OCI-LY3 (cell line): ENCODE measurements at regions not wholly inside any gene's neighbourhood (a gene's known extent, or its start where the extent isn't known, plus 50 kb on each side); places are given as distances from the start of the nearest gene placed in this dataset.

Experiments
- H2AFZ ChIP-seq: fragments of 200-600, 300-600 bp; shearing (Covaris generic); 2 replicates; pipeline ENCODE4 v1.6.0; 2014; ENCODE audit warnings: antibody characterized with exemption, low read depth, low read length
- H3K27ac ChIP-seq: fragments of 200-600, 300-600 bp; sonication (generic); 2 replicates; pipeline ENCODE4 v1.5.1; 2014; ENCODE audit warnings: mild to moderate bottlenecking, low read length, moderate library complexity, mixed read lengths
- H3K27me3 ChIP-seq: fragments of 200-600, 300-600 bp; sonication (generic); 2 replicates; pipeline ENCODE4 v1.6.1; 2014; ENCODE audit warnings: low read depth, low read length, mixed read lengths
- H3K36me3 ChIP-seq: fragments of 200-600, 300-600 bp; sonication (generic); replicated peaks from 2 replicates; pipeline ENCODE3; 2014; ENCODE audit warnings: low read depth, low read length, mixed read lengths
- H3K4me1 ChIP-seq: fragments of 300-600, 200-600 bp; sonication (generic); 2 replicates; pipeline ENCODE4 v1.6.1; 2014; ENCODE audit warnings: low read length, mixed read lengths
- H3K4me2 ChIP-seq: fragments of 200-600, 300-600 bp; sonication (generic); 2 replicates; pipeline ENCODE4 v1.6.1; 2014; ENCODE audit warnings: low read length, mixed read lengths
- H3K4me3 ChIP-seq: fragments of 300-600, 200-600 bp; sonication (generic); 2 replicates; pipeline ENCODE4 v1.5.1; 2014; ENCODE audit warnings: antibody characterized with exemption, mild to moderate bottlenecking, low read length, moderate library complexity
- H3K79me2 ChIP-seq: fragments of 300-600, 200-600 bp; shearing (Covaris generic); 2 replicates; pipeline ENCODE4 v1.6.1; 2014; ENCODE audit warnings: mild to moderate bottlenecking, low read length, mixed read lengths
- H3K9ac ChIP-seq: fragments of 300-600, 200-600 bp; shearing (Covaris generic); 2 replicates; pipeline ENCODE4 v1.6.0; 2014; ENCODE audit warnings: mild to moderate bottlenecking, low read length, moderate library complexity
- H3K9me3 ChIP-seq: fragments of 200-600, 300-600 bp; shearing (Covaris generic); 2 replicates; pipeline ENCODE4 v1.6.1; 2014; ENCODE audit warnings: low read length, mixed read lengths; ENCODE audit not compliant: insufficient read depth
- H4K20me1 ChIP-seq: fragments of 200-600, 300-600 bp; sonication (generic); 2 replicates; pipeline ENCODE4 v1.6.1; 2016; ENCODE audit warnings: low read length, mixed read lengths; ENCODE audit not compliant: insufficient read depth
- CTCF ChIP-seq: fragments of 200-600, 300-600 bp; sonication (generic); IDR thresholded peaks from 2 replicates; pipeline ENCODE4 v1.5.1; 2014; ENCODE audit warnings: antibody characterized with exemption, low read length, low read depth
- EZH2phosphoT487 ChIP-seq: fragments of 200-600 bp; shearing (Covaris generic); IDR thresholded peaks from 2 replicates; pipeline ENCODE4 v1.6.1; 2018; ENCODE audit warnings: antibody characterized with exemption, mixed run types, low read depth

- no peaks in the 10 kb centered on the region for H3K79me2 ChIP-seq
- H3K27me3 ChIP-seq: no peaks in the 10 kb centered on the region
- H4K20me1 ChIP-seq: no peaks in the 10 kb centered on the region
- H2AFZ ChIP-seq: no peak overlapping the region
- TF ChIP-seq CTCF (no peak), EZH2phosphoT487 (no peak)
- H3K9ac ChIP-seq: no peak overlapping the region
- no peaks in the 10 kb centered on the region for H3K9me3 ChIP-seq
- H3K27ac ChIP-seq: no peak overlapping the region
- peaks cover 9% of the 10 kb centered on the region for H3K4me1 ChIP-seq
- no peak overlapping the region for H3K4me3 ChIP-seq
- no peaks in the 10 kb centered on the region for H3K36me3 ChIP-seq
- no peak overlapping the region for H3K4me2 ChIP-seq
Measured at GRCh38 chr7:54701982-54702381, 57.0 kb downstream of the SEC61G start.

GRCh38 chr7:54699715-54700114, 59.3 kb downstream of the SEC61G start:
- TF ChIP-seq EZH2phosphoT487 (no peak), CTCF (no peak)
- no peaks in the 10 kb centered on the region for H3K9me3 ChIP-seq
- no peak overlapping the region for H3K4me2 ChIP-seq
- H3K27ac ChIP-seq: no peak overlapping the region
- no peak overlapping the region for H3K9ac ChIP-seq
- H3K4me3 ChIP-seq: no peak overlapping the region
- H3K4me1 ChIP-seq: no peaks in the 10 kb centered on the region
- H4K20me1 ChIP-seq: no peaks in the 10 kb centered on the region
- no peak overlapping the region for H2AFZ ChIP-seq
- H3K36me3 ChIP-seq: no peaks in the 10 kb centered on the region
- no peaks in the 10 kb centered on the region for H3K27me3 ChIP-seq
- no peaks in the 10 kb centered on the region for H3K79me2 ChIP-seq

GRCh38 chr7:54697659-54698186, 61.3 kb downstream of the SEC61G start:
- TF ChIP-seq CTCF (no peak), EZH2phosphoT487 (no peak)
- H3K4me3 ChIP-seq: no peak overlapping the region
- no peak overlapping the region for H3K4me2 ChIP-seq
- H3K79me2 ChIP-seq: no peaks in the 10 kb centered on the region
- H2AFZ ChIP-seq: no peak overlapping the region
- no peak overlapping the region for H3K27ac ChIP-seq
- no peaks in the 10 kb centered on the region for H3K36me3 ChIP-seq
- H3K4me1 ChIP-seq: no peaks in the 10 kb centered on the region
- H3K27me3 ChIP-seq: no peaks in the 10 kb centered on the region
- no peaks in the 10 kb centered on the region for H3K9me3 ChIP-seq
- no peak overlapping the region for H3K9ac ChIP-seq
- no peaks in the 10 kb centered on the region for H4K20me1 ChIP-seq

- H3K4me1 ChIP-seq: no peaks in the 10 kb centered on the region
- no peaks in the 10 kb centered on the region for H3K79me2 ChIP-seq
- H3K9me3 ChIP-seq: no peaks in the 10 kb centered on the region
- no peak overlapping the region for H2AFZ ChIP-seq
- H4K20me1 ChIP-seq: no peaks in the 10 kb centered on the region
- H3K4me3 ChIP-seq: no peak overlapping the region
- H3K36me3 ChIP-seq: no peaks in the 10 kb centered on the region
- no peaks in the 10 kb centered on the region for H3K27me3 ChIP-seq
- no peak overlapping the region for H3K4me2 ChIP-seq
- TF ChIP-seq CTCF: no peak
- TF ChIP-seq EZH2phosphoT487: no peak
- H3K27ac ChIP-seq: no peak overlapping the region
- no peak overlapping the region for H3K9ac ChIP-seq
Measured at GRCh38 chr7:54690892-54691291, 68.1 kb downstream of the SEC61G start.
